ENCODE measurements at regions not wholly inside any gene's neighbourhood (a gene's known extent, or its start where the extent isn't known, plus 50 kb on each side); places are given as distances from the start of the nearest gene placed in this dataset.

DNA sequence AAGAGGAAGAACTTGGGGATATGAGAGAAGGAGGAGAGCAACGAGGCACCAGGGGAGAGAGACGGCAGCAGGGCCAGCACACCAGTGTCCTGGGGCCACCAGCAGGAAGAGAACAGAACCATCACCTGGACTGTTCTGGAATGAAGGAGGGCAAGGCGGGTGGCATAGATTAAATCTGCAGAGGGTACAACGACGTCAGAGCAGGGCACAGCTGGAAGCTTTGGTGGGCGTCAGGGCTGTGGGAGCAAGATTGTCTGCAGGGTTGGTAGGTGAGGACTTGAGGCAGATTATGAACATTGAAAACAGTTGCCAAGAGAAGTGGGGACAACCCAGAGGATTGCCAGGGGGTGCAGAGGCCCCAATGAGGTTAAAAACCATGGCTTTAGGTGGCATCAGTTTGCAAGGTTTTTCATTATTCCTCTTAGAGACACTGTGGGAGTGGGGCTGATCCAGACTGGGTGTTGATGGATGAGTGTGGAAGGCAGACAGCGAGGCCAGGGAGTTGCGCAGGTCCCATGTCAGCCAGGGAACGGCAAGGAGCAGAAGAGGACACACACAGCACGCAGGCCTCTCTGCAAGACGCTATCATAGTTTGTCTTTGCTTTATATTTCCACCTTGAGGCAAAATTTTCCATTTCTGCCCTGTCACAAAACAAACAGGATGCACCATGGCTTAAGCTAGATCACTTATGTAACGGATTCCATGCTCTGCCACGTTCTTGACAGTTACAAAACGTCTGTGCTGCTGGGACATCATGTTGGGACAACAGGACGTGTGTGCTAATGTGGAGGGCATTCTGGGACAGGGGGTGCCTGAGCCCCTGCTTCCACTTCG is 52.5 kb upstream of the LEP start:
- TF ChIP-seq FOXM1 (IDR thresholded peaks at IDR 0.05; ENCODE audit: low read depth): no peak
- TF ChIP-seq POLR2AphosphoS5 (IDR thresholded peaks at IDR 0.05; ENCODE audit: low read depth, low read length): no peak
